ENCODE measurements at regions not wholly inside any gene's neighbourhood (a gene's known extent, or its start where the extent isn't known, plus 50 kb on each side); places are given as distances from the start of the nearest gene placed in this dataset.

- TF ChIP-seq CHD7 (IDR thresholded peaks at IDR 0.05; ENCODE audit: insufficient replicate concordance, low read length): no peak
- TF ChIP-seq POLR2AphosphoS5 (IDR thresholded peaks at IDR 0.05; ENCODE audit: low read depth, low read length): no peak
- TF ChIP-seq, protein P1, sequence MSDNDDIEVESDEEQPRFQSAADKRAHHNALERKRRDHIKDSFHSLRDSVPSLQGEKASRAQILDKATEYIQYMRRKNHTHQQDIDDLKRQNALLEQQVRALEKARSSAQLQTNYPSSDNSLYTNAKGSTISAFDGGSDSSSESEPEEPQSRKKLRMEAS (IDR thresholded peaks at IDR 0.05): no peak
- no peak for TF ChIP-seq JUN (IDR thresholded peaks at IDR 0.05; ENCODE audit: low read depth, low read length)
- no peak for TF ChIP-seq TAF7 (optimal IDR thresholded peaks at IDR 0.05; ENCODE audit: borderline replicate concordance, low read depth, low read length)
- no peak for TF ChIP-seq EP300 (IDR thresholded peaks at IDR 0.05; ENCODE audit: borderline replicate concordance in 1 of 2, low read depth in 2 of 2, low read length in 2 of 2)
- TF ChIP-seq TCF12 (IDR thresholded peaks at IDR 0.05; ENCODE audit: low read depth, low read length): no peak
Measured at GRCh38 chr5:155530046-155530445, 516.5 kb downstream of the KIF4B start (continued).

Measured in H1 (cell line).